HepG2 (cell line): ENCODE measurements at regions not wholly inside any gene's neighbourhood (a gene's known extent, or its start where the extent isn't known, plus 50 kb on each side); places are given as distances from the start of the nearest gene placed in this dataset.

ENCODE experiments used
- ATAC-seq: fragments of 200-7000 bp; cut with Tn5 transposase; 3 replicates; pipeline ENCODE4 v1.9.1; 2020; ENCODE audit warnings: mild to moderate bottlenecking, moderate library complexity
- BruUV-seq: library from RNA; stranded (reverse); fragments of 400-500 nt; replicated peaks from 2 replicates; lab custom pipeline; 2021; lab: Mats Ljungman, UMichigan
- CTCF ChIA-PET: fragments of 300-600 bp; formaldehyde crosslinking; extraction: SDS; loops from one replicate; lab custom pipeline; 2021; ENCODE audit warnings: low total read pairs, inconsistent platforms, low intra/inter-chr PET ratio; lab: Yijun Ruan, JAX
- POLR2A ChIA-PET: fragments of 350-600 bp; sonication (Branson Sonifier 250); formaldehyde crosslinking; loops from one replicate; lab custom pipeline; 2020; ENCODE audit warnings: antibody characterized with exemption, inconsistent platforms; lab: Yijun Ruan, JAX
- DNase-seq: peaks from one replicate; pipeline ENCODE4 v3.0.0-alpha.2; 2015; ENCODE audit warnings: low spot score
- FAIRE-seq: peaks from 3 replicates; lab custom pipeline; 2011; peaks lifted over from hg19 to GRCh38; lab: Jason Lieb, UNC
- H2AFZ ChIP-seq: one replicate; pipeline ENCODE4 v1.6.1; 2011; ENCODE audit warnings: low read length, inconsistent platforms
- H3K27ac ChIP-seq: fragments of 300-600 bp; 3 replicates; pipeline ENCODE4 v1.8.0; 2011; ENCODE audit warnings: mixed run types, mild to moderate bottlenecking, mixed read lengths, low read length, inconsistent platforms; ENCODE audit not compliant: insufficient read depth; ENCODE audit errors: extremely low read length
- H3K27me3 ChIP-seq, 2 experiments: fragments of 200-600 bp in 1 of 2; 2 replicates in 1 of 2; 3 replicates in 1 of 2; pipeline versions ENCODE4 v1.6.0 to v1.8.0; 2011; ENCODE audit warnings: low read length in 2 of 2, mild to moderate bottlenecking in 2 of 2, moderate library complexity in 2 of 2, inconsistent platforms in 1 of 2; ENCODE audit not compliant: insufficient read depth in 2 of 2, control insufficient read depth in 1 of 2
- H3K36me3 ChIP-seq, 2 experiments: fragments of 200-600 bp in 1 of 2; replicated peaks in 1 of 2; 2 replicates in 1 of 2; 3 replicates in 1 of 2; pipeline versions ENCODE4 v1.5.1 to v1.8.0; 2011; ENCODE audit warnings: low read length in 2 of 2, inconsistent platforms in 1 of 2; ENCODE audit not compliant: insufficient read depth in 2 of 2, control insufficient read depth in 1 of 2
- H3K4me1 ChIP-seq: 2 replicates; pipeline ENCODE4 v1.5.1; 2012; ENCODE audit warnings: low read length, inconsistent platforms; ENCODE audit not compliant: insufficient read depth
- H3K4me2 ChIP-seq: 2 replicates; pipeline ENCODE4 v1.6.0; 2011; ENCODE audit warnings: low read depth, low read length, inconsistent platforms
- H3K4me3 ChIP-seq, 3 experiments: fragments of 200-600 bp in 1 of 3; sonication (generic), shearing (Covaris generic) in 1 of 3; replicated peaks in 1 of 3; 2 replicates each; pipeline ENCODE4 v1.5.1; 2011 to 2016; ENCODE audit warnings: low read length in 3 of 3, inconsistent platforms in 2 of 3, low read depth in 2 of 3, mild to moderate bottlenecking in 2 of 3, control low read depth in 1 of 3, mixed read lengths in 1 of 3; ENCODE audit not compliant: insufficient read depth in 1 of 3
- H3K79me2 ChIP-seq: one replicate; pipeline ENCODE4 v1.6.1; 2011; ENCODE audit warnings: low read length, inconsistent platforms; ENCODE audit not compliant: insufficient read depth
- H3K9ac ChIP-seq: 2 replicates; pipeline ENCODE4 v1.6.0; 2011; ENCODE audit warnings: mild to moderate bottlenecking, low read depth, low read length, inconsistent platforms; ENCODE audit not compliant: insufficient read depth
- H3K9me3 ChIP-seq: 2 replicates; pipeline ENCODE4 v1.5.1; 2012; ENCODE audit warnings: mild to moderate bottlenecking, low read length
- H4K20me1 ChIP-seq: 2 replicates; pipeline ENCODE4 v1.6.0; 2011; ENCODE audit warnings: inconsistent platforms, mild to moderate bottlenecking, low read length, moderate library complexity; ENCODE audit not compliant: insufficient read depth
- BHLHE40 ChIP-seq: IDR thresholded peaks from 2 replicates; pipeline ENCODE4 v1.6.1; 2011; ENCODE audit warnings: low read length, improper control_type of control experiment
- FOXJ3 ChIP-seq: sonication (generic); formaldehyde crosslinking; IDR thresholded peaks from 2 replicates; pipeline ENCODE4 v1.4.0; 2020; ENCODE audit warnings: missing genetic modification reagents, mild to moderate bottlenecking, borderline replicate concordance
- HNF1B ChIP-seq: sonication (generic); formaldehyde crosslinking; IDR thresholded peaks from 2 replicates; pipeline ENCODE4 v1.5.1; 2020; ENCODE audit warnings: mild to moderate bottlenecking, moderate library complexity, missing genetic modification reagents
- YEATS2 ChIP-seq: sonication (generic); formaldehyde crosslinking; IDR thresholded peaks from 2 replicates; pipeline ENCODE4 v1.4.0; 2020; ENCODE audit warnings: missing genetic modification reagents, borderline replicate concordance
- ZNF687 ChIP-seq: sonication (generic); formaldehyde crosslinking; IDR thresholded peaks from 2 replicates; pipeline ENCODE4 v1.5.1; 2020; ENCODE audit warnings: mild to moderate bottlenecking, missing genetic modification reagents, moderate library complexity
- ZNF891 ChIP-seq: sonication (generic); formaldehyde crosslinking; IDR thresholded peaks from 2 replicates; pipeline ENCODE4 v1.5.0; 2020; ENCODE audit warnings: mild to moderate bottlenecking, missing genetic modification reagents
- WGBS: methylation state at CpG from one replicate; pipeline ENCODE4 v1.1.6; 2017; ENCODE audit warnings: low lambda C conversion rate; 5-methylcytosine and 5-hydroxymethylcytosine counted together
- in situ Hi-C: cut with HindIII; loops from 2 replicates; pipeline ENCODE4 v1.10.0; 2017; ENCODE audit warnings: low pct_unique_long_range_greater_than_20kb; ENCODE audit not compliant: extremely low pct_ligation_motif_present
- intact Hi-C: fragments of 100-400 bp; cut with micrococcal nuclease; formaldehyde crosslinking; loops from one replicate; pipeline ENCODE4 v1.10.0; 2022; ENCODE audit not compliant: unreplicated experiment
- TF ChIP-seq, protein P1 (sequence below): sonication (generic); formaldehyde crosslinking; IDR thresholded peaks from 2 replicates; pipeline ENCODE4 v1.4.0; 2020; ENCODE audit warnings: mild to moderate bottlenecking, low read depth, missing genetic modification reagents
- TF ChIP-seq, protein P2 (sequence below): sonication (generic); formaldehyde crosslinking; IDR thresholded peaks from 2 replicates; pipeline ENCODE4 v1.4.0; 2020; ENCODE audit warnings: missing genetic modification reagents
- TF ChIP-seq, protein P3 (sequence below): IDR thresholded peaks from 2 replicates; pipeline ENCODE4 v1.6.1; 2016; ENCODE audit warnings: control low read depth

- TF ChIP-seq FOXJ3 = no peak
- no peak for TF ChIP-seq YEATS2
- TF ChIP-seq, protein P1, sequence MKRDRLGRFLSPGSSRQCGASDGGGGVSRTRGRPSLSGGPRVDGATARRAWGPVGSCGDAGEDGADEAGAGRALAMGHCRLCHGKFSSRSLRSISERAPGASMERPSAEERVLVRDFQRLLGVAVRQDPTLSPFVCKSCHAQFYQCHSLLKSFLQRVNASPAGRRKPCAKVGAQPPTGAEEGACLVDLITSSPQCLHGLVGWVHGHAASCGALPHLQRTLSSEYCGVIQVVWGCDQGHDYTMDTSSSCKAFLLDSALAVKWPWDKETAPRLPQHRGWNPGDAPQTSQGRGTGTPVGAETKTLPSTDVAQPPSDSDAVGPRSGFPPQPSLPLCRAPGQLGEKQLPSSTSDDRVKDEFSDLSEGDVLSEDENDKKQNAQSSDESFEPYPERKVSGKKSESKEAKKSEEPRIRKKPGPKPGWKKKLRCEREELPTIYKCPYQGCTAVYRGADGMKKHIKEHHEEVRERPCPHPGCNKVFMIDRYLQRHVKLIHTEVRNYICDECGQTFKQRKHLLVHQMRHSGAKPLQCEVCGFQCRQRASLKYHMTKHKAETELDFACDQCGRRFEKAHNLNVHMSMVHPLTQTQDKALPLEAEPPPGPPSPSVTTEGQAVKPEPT (CRISPR knock-in tag) = no peak
- TF ChIP-seq ZNF687 (CRISPR knock-in tag) = no peak
- TF ChIP-seq, all 625 proteins: peak for 0
Measured at GRCh38 chr12:78439666-78440065, 424.9 kb upstream of the SYT1 start (continued).

DNA sequence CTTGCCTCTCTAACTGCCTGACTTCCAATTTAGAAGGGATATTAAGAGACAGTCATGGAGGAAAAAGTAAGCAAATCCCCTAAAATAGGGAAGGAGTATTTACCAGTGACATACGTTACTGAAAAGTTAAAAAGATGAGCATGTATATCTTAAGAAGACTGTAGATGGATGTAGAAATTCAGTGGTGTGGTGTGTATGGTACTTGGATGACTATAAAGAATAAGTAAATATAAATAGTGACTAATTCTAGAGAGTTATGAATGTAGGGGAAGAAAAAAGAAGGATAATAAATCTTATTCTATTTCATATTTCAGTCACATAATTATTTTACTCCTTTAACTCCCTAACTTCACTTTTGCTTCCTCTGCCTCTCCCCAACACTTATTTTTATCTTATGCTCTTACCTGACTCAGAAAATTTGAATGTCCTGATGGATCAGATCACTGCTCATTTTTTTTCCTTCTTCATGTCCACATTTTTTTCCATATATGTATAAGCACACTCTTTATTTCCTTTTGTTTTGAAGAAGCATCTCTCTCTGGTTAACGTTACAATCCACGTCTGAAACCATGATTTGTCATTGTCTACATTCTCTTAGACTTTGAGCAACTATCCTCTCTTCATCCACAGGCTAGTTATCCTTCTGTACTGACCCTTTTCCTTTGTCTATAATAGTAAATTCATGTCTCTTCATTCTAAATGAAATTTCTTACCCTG lies 422.7 kb upstream of the SYT1 start:
- Histone ChIP-seq H3K4me1 (no peaks in the 10 kb centered on the region), H3K4me3 (no peak overlapping the region), H3K27me3 (no peaks in the 10 kb centered on the region), H3K9me3 (0 out of 2 replicates have a peak, but pooled peaks cover 6% of the 10 kb centered on the region), H3K79me2 (no peaks in the 10 kb centered on the region), H3K4me2 (no peak overlapping the region), H4K20me1 (no peaks in the 10 kb centered on the region), H3K36me3 (no peaks in the 10 kb centered on the region), H3K27ac (no peak overlapping the region), H3K9ac (no peak overlapping the region), H2AFZ (no peak overlapping the region)
- DNase-seq = no peak
- no peak for FAIRE-seq
- POLR2A ChIA-PET = no interaction called here
- no TSS peak for BruUV-seq
- WGBS = under 1% methylated on average over 3 of the region's 3 CpGs
- intact Hi-C loops (no loop called here), in situ Hi-C loops (no loop called here)
- ATAC-seq = no peak
- CTCF ChIA-PET = no interaction called here
- TF ChIP-seq, protein P2, sequence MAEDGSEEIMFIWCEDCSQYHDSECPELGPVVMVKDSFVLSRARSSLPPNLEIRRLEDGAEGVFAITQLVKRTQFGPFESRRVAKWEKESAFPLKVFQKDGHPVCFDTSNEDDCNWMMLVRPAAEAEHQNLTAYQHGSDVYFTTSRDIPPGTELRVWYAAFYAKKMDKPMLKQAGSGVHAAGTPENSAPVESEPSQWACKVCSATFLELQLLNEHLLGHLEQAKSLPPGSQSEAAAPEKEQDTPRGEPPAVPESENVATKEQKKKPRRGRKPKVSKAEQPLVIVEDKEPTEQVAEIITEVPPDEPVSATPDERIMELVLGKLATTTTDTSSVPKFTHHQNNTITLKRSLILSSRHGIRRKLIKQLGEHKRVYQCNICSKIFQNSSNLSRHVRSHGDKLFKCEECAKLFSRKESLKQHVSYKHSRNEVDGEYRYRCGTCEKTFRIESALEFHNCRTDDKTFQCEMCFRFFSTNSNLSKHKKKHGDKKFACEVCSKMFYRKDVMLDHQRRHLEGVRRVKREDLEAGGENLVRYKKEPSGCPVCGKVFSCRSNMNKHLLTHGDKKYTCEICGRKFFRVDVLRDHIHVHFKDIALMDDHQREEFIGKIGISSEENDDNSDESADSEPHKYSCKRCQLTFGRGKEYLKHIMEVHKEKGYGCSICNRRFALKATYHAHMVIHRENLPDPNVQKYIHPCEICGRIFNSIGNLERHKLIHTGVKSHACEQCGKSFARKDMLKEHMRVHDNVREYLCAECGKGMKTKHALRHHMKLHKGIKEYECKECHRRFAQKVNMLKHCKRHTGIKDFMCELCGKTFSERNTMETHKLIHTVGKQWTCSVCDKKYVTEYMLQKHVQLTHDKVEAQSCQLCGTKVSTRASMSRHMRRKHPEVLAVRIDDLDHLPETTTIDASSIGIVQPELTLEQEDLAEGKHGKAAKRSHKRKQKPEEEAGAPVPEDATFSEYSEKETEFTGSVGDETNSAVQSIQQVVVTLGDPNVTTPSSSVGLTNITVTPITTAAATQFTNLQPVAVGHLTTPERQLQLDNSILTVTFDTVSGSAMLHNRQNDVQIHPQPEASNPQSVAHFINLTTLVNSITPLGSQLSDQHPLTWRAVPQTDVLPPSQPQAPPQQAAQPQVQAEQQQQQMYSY (CRISPR knock-in tag) = no peak
- TF ChIP-seq, protein P3, sequence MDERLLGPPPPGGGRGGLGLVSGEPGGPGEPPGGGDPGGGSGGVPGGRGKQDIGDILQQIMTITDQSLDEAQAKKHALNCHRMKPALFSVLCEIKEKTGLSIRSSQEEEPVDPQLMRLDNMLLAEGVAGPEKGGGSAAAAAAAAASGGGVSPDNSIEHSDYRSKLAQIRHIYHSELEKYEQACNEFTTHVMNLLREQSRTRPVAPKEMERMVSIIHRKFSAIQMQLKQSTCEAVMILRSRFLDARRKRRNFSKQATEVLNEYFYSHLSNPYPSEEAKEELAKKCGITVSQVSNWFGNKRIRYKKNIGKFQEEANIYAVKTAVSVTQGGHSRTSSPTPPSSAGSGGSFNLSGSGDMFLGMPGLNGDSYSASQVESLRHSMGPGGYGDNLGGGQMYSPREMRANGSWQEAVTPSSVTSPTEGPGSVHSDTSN (CRISPR knock-in tag) = no peak
- TF ChIP-seq ZNF891 (no peak), HNF1B (no peak), BHLHE40 (no peak)
